Lung (tissue), 11 donors: ENCODE measurements at regions not wholly inside any gene's neighbourhood (a gene's known extent, or its start where the extent isn't known, plus 50 kb on each side); places are given as distances from the start of the nearest gene placed in this dataset.

Experiments
- ATAC-seq: fragments of 200-7000 bp; cut with Tn5 transposase; one replicate; pipeline ENCODE4 v1.9.1; 2020; ENCODE audit warnings: moderate number of reproducible peaks; ENCODE audit not compliant: insufficient read depth, low FRiP score
- DNase-seq, 3 donors: peaks; one replicate each; pipeline ENCODE4 v3.0.0-alpha.2; 2013 to 2017
- H3K27ac ChIP-seq, 2 donors: one replicate each; pipeline ENCODE4 v1.5.1; 2013; ENCODE audit warnings: mild to moderate bottlenecking in 2 of 2, moderate library complexity in 2 of 2, control low read depth in 1 of 2, inconsistent platforms in 1 of 2, low read depth in 1 of 2, low read length in 1 of 2
- H3K27me3 ChIP-seq, 3 donors: one replicate each; pipeline ENCODE4 v1.5.1; 2013; ENCODE audit warnings: low read length in 2 of 3; ENCODE audit not compliant: control insufficient read depth in 3 of 3, insufficient read depth in 3 of 3
- H3K36me3 ChIP-seq, 4 donors: one replicate each; pipeline ENCODE4 v1.5.1; 2013; ENCODE audit warnings: low read length in 4 of 4, mild to moderate bottlenecking in 1 of 4, moderate library complexity in 1 of 4; ENCODE audit not compliant: control insufficient read depth in 4 of 4, insufficient read depth in 4 of 4
- H3K4me1 ChIP-seq, 5 donors: one replicate each; pipeline ENCODE4 v1.5.1; 2013; ENCODE audit warnings: low read length in 5 of 5, mild to moderate bottlenecking in 2 of 5, moderate library complexity in 1 of 5; ENCODE audit not compliant: control insufficient read depth in 5 of 5, insufficient read depth in 5 of 5
- H3K4me3 ChIP-seq: one replicate; pipeline ENCODE4 v1.5.1; 2013; ENCODE audit warnings: mild to moderate bottlenecking, control low read depth, moderate library complexity
- H3K9ac ChIP-seq, 2 donors: one replicate each; pipeline ENCODE4 v1.5.1; 2013; ENCODE audit warnings: low read length in 2 of 2, control low read depth in 1 of 2; ENCODE audit not compliant: insufficient read depth in 1 of 2
- H3K9me3 ChIP-seq, 4 donors: one replicate each; pipeline ENCODE4 v1.5.1; 2013; ENCODE audit warnings: low read length in 3 of 4, mild to moderate bottlenecking in 1 of 4, moderate library complexity in 1 of 4; ENCODE audit not compliant: control insufficient read depth in 4 of 4, insufficient read depth in 3 of 4
- WGBS, 2 donors: extraction: QIAGEN DNeasy Blood & Tissue Kit; methylation state at CpG; one replicate each; pipeline ENCODE4 v1.1.7; 2013; 5-methylcytosine and 5-hydroxymethylcytosine counted together
- TF ChIP-seq, protein P1 (sequence below): IDR thresholded peaks from 2 replicates; pipeline ENCODE4 v1.5.1; 2012; ENCODE audit warnings: mild to moderate bottlenecking; ENCODE audit errors: control extremely low read depth, extremely low read depth
- donor health status: control.
- donor health status: control.
- donor health status: Bipolar disorder and iron deficiency.
- donor health status: healthy.
- donor health status: DM: yes; HTN: yes; CAD: no.

DNA sequence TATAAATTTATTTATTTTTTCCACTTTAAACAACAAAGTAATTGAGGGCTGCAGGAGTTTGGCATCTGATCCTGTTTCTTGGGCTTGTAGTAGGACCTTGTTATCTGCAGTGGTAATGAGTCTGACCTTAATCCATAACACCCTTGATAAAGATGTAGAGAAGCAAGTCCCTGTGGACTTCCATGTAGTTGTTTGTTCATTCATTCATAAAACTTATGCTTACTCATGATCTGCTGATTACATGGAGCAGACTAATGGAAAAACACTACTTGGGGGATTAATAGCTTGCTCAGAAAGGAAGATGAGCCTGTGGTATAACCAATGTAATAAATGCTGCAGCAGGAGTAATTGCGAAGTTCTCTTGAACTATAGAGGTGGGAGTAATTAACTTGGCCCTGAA is 271.5 kb upstream of the TBL1XR1 start:
- Histone ChIP-seq H3K36me3 (no peaks in the 10 kb centered on the region), H3K9me3 (no peaks in the 10 kb centered on the region), H3K4me1 (peaks cover 0 to 5% (median 1%) of the 10 kb centered on the region in 5 donors), H3K27me3 (no peaks in the 10 kb centered on the region), H3K4me3 (no peak overlapping the region), H3K9ac (no peak overlapping the region), H3K27ac (no peak overlapping the region)
- 98% methylated on average over 1 of the region's 1 CpG for WGBS, 2 donors
- DNase-seq (no peak), ATAC-seq (no peak)
- TF ChIP-seq, protein P1, sequence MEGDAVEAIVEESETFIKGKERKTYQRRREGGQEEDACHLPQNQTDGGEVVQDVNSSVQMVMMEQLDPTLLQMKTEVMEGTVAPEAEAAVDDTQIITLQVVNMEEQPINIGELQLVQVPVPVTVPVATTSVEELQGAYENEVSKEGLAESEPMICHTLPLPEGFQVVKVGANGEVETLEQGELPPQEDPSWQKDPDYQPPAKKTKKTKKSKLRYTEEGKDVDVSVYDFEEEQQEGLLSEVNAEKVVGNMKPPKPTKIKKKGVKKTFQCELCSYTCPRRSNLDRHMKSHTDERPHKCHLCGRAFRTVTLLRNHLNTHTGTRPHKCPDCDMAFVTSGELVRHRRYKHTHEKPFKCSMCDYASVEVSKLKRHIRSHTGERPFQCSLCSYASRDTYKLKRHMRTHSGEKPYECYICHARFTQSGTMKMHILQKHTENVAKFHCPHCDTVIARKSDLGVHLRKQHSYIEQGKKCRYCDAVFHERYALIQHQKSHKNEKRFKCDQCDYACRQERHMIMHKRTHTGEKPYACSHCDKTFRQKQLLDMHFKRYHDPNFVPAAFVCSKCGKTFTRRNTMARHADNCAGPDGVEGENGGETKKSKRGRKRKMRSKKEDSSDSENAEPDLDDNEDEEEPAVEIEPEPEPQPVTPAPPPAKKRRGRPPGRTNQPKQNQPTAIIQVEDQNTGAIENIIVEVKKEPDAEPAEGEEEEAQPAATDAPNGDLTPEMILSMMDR: no peak

DNA sequence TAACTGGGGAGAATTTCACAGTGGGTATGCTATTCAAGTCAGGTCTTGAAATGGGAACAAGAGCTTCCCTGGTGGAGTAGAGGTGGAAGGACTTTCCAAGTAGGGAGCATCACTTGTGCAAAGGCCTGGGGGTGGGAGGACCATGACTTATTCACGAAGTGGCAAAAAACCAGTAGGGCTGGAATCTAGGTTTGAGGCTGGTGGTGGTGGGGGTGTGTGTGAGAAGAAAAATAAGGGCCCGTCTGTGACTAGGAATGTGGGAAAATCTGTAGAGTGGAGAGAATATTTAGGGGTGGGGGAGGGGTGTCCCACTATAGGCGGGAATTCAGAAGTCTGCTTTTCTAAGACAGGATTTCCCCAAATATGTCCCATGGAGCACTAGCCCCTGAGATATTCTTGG is 271.9 kb upstream of the TBL1XR1 start:
- TF ChIP-seq, protein P1: no peak
- DNase-seq (no peak), ATAC-seq (no peak)
- peaks cover 0 to 5% (median 1%) of the 10 kb centered on the region in 5 donors for H3K4me1 ChIP-seq
- no peaks in the 10 kb centered on the region for H3K27me3 ChIP-seq
- no peak overlapping the region for H3K9ac ChIP-seq
- no peaks in the 10 kb centered on the region for H3K9me3 ChIP-seq
- no peaks in the 10 kb centered on the region for H3K36me3 ChIP-seq
- WGBS, 2 donors: 94 to 95% methylated on average over 3 of the region's 3 CpGs
- H3K4me3 ChIP-seq: no peak overlapping the region
- H3K27ac ChIP-seq: no peak overlapping the region

DNA sequence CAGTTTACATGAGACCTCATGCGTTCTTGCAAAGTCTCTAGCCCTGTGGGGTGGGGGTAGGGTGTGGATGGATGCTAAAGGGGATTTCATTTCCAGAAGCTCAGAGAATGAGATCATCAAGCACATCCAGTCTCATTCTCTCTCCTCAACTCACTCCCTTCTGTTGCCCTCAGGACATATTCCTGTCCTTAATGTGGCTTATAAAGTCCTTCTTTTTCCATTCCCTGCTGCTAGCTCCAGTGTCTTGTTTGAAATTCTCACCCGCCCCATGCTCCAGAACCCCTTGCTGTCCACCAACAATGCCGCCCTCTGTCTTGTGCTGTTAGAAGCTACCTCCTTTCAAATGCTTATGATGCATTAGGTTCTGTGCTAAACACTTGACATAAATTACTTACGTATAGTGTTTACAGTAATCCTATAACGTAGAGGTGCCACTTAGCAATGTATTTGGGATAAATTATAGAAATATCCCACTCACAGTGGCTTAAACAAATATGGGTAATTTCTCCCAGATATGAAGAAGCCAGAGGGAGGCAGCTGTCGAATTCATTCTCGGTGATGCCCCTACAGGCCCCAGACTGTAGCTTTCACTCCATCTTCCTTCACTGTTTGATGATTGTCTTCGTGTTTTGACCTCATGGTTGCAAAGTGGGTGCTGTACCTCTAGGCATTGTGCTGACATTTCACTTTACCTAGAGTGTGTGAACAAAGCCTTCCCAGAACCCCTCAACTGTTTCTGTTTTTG is 273.1 kb upstream of the TBL1XR1 start:
- no peaks in the 10 kb centered on the region for H3K36me3 ChIP-seq
- no peaks in the 10 kb centered on the region for H3K27me3 ChIP-seq
- ATAC-seq (no peak), DNase-seq (no peak)
- H3K9me3 ChIP-seq: no peaks in the 10 kb centered on the region
- TF ChIP-seq, protein P1: no peak
- no peak overlapping the region for H3K9ac ChIP-seq
- no peak overlapping the region for H3K27ac ChIP-seq
- H3K4me3 ChIP-seq: no peak overlapping the region
- 97 to 98% methylated on average over 8 of the region's 8 CpGs for WGBS, 2 donors
- peaks cover 0 to 5% (median 0%) of the 10 kb centered on the region in 5 donors for H3K4me1 ChIP-seq
